ENCODE measurements at regions not wholly inside any gene's neighbourhood (a gene's known extent, or its start where the extent isn't known, plus 50 kb on each side); places are given as distances from the start of the nearest gene placed in this dataset.
"Not testable (repeated sequence)": the region's sequence is repeated elsewhere in the genome, so short reads cannot be mapped to it uniquely, and the experiment has no call there.

DNA sequence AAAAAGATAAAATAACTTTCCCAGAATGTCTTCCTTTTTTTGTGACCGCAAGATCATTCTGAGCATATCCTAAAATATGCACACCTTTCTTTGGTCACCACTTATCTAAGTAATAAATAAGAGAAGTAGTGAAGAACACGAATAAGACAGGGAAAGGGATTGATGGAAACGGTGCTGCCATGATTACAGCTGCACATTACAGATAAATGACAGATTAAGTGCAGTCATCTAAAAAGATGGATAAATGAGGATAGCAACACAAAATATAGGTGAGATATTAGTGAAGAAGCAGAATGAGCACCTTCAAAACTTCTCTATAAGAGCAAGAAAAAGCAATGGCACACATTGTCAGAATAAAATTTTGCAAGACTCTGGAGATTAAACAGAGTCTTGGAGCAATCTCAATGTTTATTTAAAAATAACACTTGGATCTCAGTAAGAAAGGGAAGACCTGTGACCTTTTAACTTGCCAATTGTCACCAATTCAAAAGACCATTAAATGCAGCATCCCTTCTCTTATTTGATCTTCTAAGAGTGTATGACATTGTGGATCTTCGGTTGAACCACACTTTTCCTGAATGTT, 567.1 kb downstream of the KCNJ2 start:
- DNase-seq (ENCODE audit: low read depth, low spot score) (no peak), ATAC-seq (no peak)
- Histone ChIP-seq H3K9me3 (ENCODE audit: control insufficient read depth, insufficient read depth, low read depth, low read length) (no peaks in the 10 kb centered on the region), H3K4me1 (ENCODE audit: control insufficient read depth, insufficient read depth, low read length) (no peaks in the 10 kb centered on the region), H3K4me3 (ENCODE audit: low read depth in 2 of 2, low read length in 2 of 2) (no peak overlapping the region), H3K27ac (ENCODE audit: low read length) (no peak overlapping the region), H3K27me3 (ENCODE audit: control insufficient read depth, insufficient read depth, low read length) (peaks cover 3% of the 10 kb centered on the region; the same call in 1 of the 2 replicates), H3K36me3 (ENCODE audit: control insufficient read depth, insufficient read depth, low read length) (no peaks in the 10 kb centered on the region)
- in situ Hi-C loops (cut with HindIII; ENCODE audit: low pct_unique_long_range_greater_than_20kb, low sequenced_read_pairs) = no loop called here
- ChIA-PET POLR2A (interaction anchor here (0.6 kb wide), 1 partner anchor 11 kb away, joined by 6 read pairs; no protein-coding TSS in a partner anchor), CTCF (interaction anchor here (0.6 kb wide), 1 partner anchor 1348 kb away, joined by 3 read pairs; no protein-coding TSS in a partner anchor)
- TF ChIP-seq TCF7L2 (IDR thresholded peaks at IDR 0.05; ENCODE audit: low read depth, low read length) (no peak), POLR2AphosphoS5 (IDR thresholded peaks at IDR 0.05; ENCODE audit: low read depth, low read length) (no peak), SIN3A (IDR thresholded peaks at IDR 0.05; ENCODE audit: borderline replicate concordance, insufficient read depth, low read depth, low read length) (no peak)
- TF ChIP-seq, protein P1, sequence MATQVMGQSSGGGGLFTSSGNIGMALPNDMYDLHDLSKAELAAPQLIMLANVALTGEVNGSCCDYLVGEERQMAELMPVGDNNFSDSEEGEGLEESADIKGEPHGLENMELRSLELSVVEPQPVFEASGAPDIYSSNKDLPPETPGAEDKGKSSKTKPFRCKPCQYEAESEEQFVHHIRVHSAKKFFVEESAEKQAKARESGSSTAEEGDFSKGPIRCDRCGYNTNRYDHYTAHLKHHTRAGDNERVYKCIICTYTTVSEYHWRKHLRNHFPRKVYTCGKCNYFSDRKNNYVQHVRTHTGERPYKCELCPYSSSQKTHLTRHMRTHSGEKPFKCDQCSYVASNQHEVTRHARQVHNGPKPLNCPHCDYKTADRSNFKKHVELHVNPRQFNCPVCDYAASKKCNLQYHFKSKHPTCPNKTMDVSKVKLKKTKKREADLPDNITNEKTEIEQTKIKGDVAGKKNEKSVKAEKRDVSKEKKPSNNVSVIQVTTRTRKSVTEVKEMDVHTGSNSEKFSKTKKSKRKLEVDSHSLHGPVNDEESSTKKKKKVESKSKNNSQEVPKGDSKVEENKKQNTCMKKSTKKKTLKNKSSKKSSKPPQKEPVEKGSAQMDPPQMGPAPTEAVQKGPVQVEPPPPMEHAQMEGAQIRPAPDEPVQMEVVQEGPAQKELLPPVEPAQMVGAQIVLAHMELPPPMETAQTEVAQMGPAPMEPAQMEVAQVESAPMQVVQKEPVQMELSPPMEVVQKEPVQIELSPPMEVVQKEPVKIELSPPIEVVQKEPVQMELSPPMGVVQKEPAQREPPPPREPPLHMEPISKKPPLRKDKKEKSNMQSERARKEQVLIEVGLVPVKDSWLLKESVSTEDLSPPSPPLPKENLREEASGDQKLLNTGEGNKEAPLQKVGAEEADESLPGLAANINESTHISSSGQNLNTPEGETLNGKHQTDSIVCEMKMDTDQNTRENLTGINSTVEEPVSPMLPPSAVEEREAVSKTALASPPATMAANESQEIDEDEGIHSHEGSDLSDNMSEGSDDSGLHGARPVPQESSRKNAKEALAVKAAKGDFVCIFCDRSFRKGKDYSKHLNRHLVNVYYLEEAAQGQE (IDR thresholded peaks at IDR 0.05; ENCODE audit: insufficient read depth in 1 of 2, low read depth in 2 of 2, low read length in 1 of 2) = no peak
- TF ChIP-seq, protein P2, sequence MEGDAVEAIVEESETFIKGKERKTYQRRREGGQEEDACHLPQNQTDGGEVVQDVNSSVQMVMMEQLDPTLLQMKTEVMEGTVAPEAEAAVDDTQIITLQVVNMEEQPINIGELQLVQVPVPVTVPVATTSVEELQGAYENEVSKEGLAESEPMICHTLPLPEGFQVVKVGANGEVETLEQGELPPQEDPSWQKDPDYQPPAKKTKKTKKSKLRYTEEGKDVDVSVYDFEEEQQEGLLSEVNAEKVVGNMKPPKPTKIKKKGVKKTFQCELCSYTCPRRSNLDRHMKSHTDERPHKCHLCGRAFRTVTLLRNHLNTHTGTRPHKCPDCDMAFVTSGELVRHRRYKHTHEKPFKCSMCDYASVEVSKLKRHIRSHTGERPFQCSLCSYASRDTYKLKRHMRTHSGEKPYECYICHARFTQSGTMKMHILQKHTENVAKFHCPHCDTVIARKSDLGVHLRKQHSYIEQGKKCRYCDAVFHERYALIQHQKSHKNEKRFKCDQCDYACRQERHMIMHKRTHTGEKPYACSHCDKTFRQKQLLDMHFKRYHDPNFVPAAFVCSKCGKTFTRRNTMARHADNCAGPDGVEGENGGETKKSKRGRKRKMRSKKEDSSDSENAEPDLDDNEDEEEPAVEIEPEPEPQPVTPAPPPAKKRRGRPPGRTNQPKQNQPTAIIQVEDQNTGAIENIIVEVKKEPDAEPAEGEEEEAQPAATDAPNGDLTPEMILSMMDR (IDR thresholded peaks at IDR 0.05) = no peak
- intact Hi-C loops (cut with micrococcal nuclease; ENCODE audit: unreplicated experiment) = no loop called here
- BruUV-seq (replicated peaks) = no TSS peak

DNA sequence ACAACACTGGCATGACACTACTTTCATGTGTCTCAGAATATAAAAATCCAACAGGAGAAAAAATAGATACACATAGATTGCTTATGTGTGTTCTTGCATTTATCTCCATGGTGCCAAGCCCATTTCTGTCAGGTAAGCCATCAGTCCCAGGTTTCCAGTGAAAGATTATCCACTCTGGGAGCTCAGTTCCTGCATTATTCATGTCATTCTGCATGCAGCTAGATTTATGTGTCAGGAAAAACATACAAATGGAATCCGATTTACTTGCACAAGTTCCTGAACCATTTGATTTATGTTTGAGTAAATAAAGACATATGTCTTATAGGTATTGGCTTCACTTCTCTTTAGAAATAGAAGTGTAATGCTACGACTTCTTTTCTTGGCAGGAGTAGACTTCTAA, 569.7 kb downstream of the KCNJ2 start:
- intact Hi-C loops (cut with micrococcal nuclease; ENCODE audit: unreplicated experiment) = no loop called here
- H3K27me3 ChIP-seq (ENCODE audit: control insufficient read depth, insufficient read depth, low read length) = peaks cover 3% of the 10 kb centered on the region; the same call in 1 of the 2 replicates
- DNase-seq (ENCODE audit: low read depth, low spot score) = no peak
- H3K4me1 ChIP-seq (ENCODE audit: control insufficient read depth, insufficient read depth, low read length) = no peaks in the 10 kb centered on the region
- no peaks in the 10 kb centered on the region for H3K36me3 ChIP-seq (ENCODE audit: control insufficient read depth, insufficient read depth, low read length)
- H3K9me3 ChIP-seq (ENCODE audit: control insufficient read depth, insufficient read depth, low read depth, low read length) = no peaks in the 10 kb centered on the region
- in situ Hi-C loops (cut with HindIII; ENCODE audit: low pct_unique_long_range_greater_than_20kb, low sequenced_read_pairs) = no loop called here
- POLR2A ChIA-PET = no interaction called here
- CTCF ChIA-PET = no interaction called here
- ATAC-seq = no peak
- H3K4me3 ChIP-seq (ENCODE audit: low read depth in 2 of 2, low read length in 2 of 2) = no peak overlapping the region
- H3K27ac ChIP-seq (ENCODE audit: low read length) = no peak overlapping the region
- TF ChIP-seq, protein P1 (IDR thresholded peaks at IDR 0.05; ENCODE audit: insufficient read depth in 1 of 2, low read depth in 2 of 2, low read length in 1 of 2) = no peak
- TF ChIP-seq, protein P2 (IDR thresholded peaks at IDR 0.05) = no peak
- TF ChIP-seq SIN3A (IDR thresholded peaks at IDR 0.05; ENCODE audit: borderline replicate concordance, insufficient read depth, low read depth, low read length) (no peak), POLR2AphosphoS5 (IDR thresholded peaks at IDR 0.05; ENCODE audit: low read depth, low read length) (no peak), TCF7L2 (IDR thresholded peaks at IDR 0.05; ENCODE audit: low read depth, low read length) (no peak)
- no TSS peak for BruUV-seq (replicated peaks)

DNA sequence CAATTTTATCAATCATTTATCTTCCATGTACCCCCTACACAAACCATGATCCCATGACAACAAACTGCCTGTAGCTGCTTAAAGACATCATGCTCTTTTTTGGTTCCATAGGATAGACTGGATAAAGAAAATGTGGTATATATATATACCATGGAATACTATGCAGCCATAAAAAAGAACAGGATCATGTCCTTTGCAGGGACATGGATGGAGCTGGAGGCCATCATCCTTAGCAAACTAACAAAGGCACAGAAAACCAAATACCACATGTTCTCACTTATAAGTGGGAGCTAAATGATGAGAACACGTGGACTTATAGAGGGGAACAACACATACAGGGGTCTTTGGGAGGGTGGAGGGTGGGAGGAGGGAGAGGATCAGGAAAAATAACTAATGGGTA, 577.2 kb downstream of the KCNJ2 start:
- ATAC-seq; H3K4me3 ChIP-seq (ENCODE audit: low read depth in 2 of 2, low read length in 2 of 2); H3K27ac ChIP-seq (ENCODE audit: low read length); H3K36me3 ChIP-seq (ENCODE audit: control insufficient read depth, insufficient read depth, low read length); DNase-seq (ENCODE audit: low read depth, low spot score); POLR2A ChIA-PET; H3K4me1 ChIP-seq (ENCODE audit: control insufficient read depth, insufficient read depth, low read length); H3K9me3 ChIP-seq (ENCODE audit: control insufficient read depth, insufficient read depth, low read depth, low read length); BruUV-seq (replicated peaks); CTCF ChIA-PET; in situ Hi-C loops (cut with HindIII; ENCODE audit: low pct_unique_long_range_greater_than_20kb, low sequenced_read_pairs); H3K27me3 ChIP-seq (ENCODE audit: control insufficient read depth, insufficient read depth, low read length): not testable (repeated sequence)
- intact Hi-C loops (cut with micrococcal nuclease; ENCODE audit: unreplicated experiment) = loop anchor here (10.0 kb wide), 1 partner anchor 102 kb away; no protein-coding TSS in a partner anchor

Measured in Panc1 (cell line).